ENCODE measurements at regions not wholly inside any gene's neighbourhood (a gene's known extent, or its start where the extent isn't known, plus 50 kb on each side); places are given as distances from the start of the nearest gene placed in this dataset.
"Not testable (repeated sequence)": the region's sequence is repeated elsewhere in the genome, so short reads cannot be mapped to it uniquely, and the experiment has no call there.

GRCh38 chr12:127830730-127831129 is 436.2 kb upstream of the TMEM132C start:
- no peak for DNase-seq

- no peak for DNase-seq
Observed at GRCh38 chr12:127832172-127832571, 434.8 kb upstream of the TMEM132C start.

GRCh38 chr12:127836802-127837201 is 430.2 kb upstream of the TMEM132C start:
- DNase-seq, result not testable (repeated sequence)

GRCh38 chr12:127857661-127858060 is 409.3 kb upstream of the TMEM132C start:
- no peak for DNase-seq

- DNase-seq, result no peak
Observed at GRCh38 chr12:127860536-127860935, 406.4 kb upstream of the TMEM132C start.

- no peak for DNase-seq
Observed at GRCh38 chr12:127861406-127861805, 405.6 kb upstream of the TMEM132C start.

GRCh38 chr12:127873306-127873705 is 393.7 kb upstream of the TMEM132C start:
- no peak for DNase-seq

- DNase-seq, result no peak
Observed at GRCh38 chr12:127881371-127882140, 385.4 kb upstream of the TMEM132C start.

- no peak for DNase-seq
Observed at GRCh38 chr12:127883013-127883412, 384.0 kb upstream of the TMEM132C start.

- no peak for DNase-seq
Observed at GRCh38 chr12:127885954-127886750, 380.8 kb upstream of the TMEM132C start.

- no peak for DNase-seq
Observed at GRCh38 chr12:127886827-127887226, 380.1 kb upstream of the TMEM132C start.

GRCh38 chr12:127888943-127889719 is 377.8 kb upstream of the TMEM132C start:
- no peak for DNase-seq

GRCh38 chr12:127893895-127894609 is 372.9 kb upstream of the TMEM132C start:
- no peak for DNase-seq

- no peak for DNase-seq
Observed at GRCh38 chr12:127896661-127897060, 370.3 kb upstream of the TMEM132C start.

GRCh38 chr12:127898616-127899015 is 368.4 kb upstream of the TMEM132C start:
- no peak for DNase-seq

- DNase-seq, result no peak
Observed at GRCh38 chr12:127899971-127900370, 367.0 kb upstream of the TMEM132C start.

- no peak for DNase-seq
Observed at GRCh38 chr12:127900386-127900785, 366.6 kb upstream of the TMEM132C start.

- DNase-seq, result no peak
Observed at GRCh38 chr12:127903146-127903545, 363.8 kb upstream of the TMEM132C start.

- DNase-seq, result no peak
Observed at GRCh38 chr12:127909041-127909440, 357.9 kb upstream of the TMEM132C start.

GRCh38 chr12:127911291-127911690 is 355.7 kb upstream of the TMEM132C start:
- no peak for DNase-seq

- no peak for DNase-seq
Observed at GRCh38 chr12:127912035-127912665, 354.8 kb upstream of the TMEM132C start.

GRCh38 chr12:127923501-127923900 is 343.5 kb upstream of the TMEM132C start:
- no peak for DNase-seq
